ENCODE measurements at regions not wholly inside any gene's neighbourhood (a gene's known extent, or its start where the extent isn't known, plus 50 kb on each side); places are given as distances from the start of the nearest gene placed in this dataset.

DNA sequence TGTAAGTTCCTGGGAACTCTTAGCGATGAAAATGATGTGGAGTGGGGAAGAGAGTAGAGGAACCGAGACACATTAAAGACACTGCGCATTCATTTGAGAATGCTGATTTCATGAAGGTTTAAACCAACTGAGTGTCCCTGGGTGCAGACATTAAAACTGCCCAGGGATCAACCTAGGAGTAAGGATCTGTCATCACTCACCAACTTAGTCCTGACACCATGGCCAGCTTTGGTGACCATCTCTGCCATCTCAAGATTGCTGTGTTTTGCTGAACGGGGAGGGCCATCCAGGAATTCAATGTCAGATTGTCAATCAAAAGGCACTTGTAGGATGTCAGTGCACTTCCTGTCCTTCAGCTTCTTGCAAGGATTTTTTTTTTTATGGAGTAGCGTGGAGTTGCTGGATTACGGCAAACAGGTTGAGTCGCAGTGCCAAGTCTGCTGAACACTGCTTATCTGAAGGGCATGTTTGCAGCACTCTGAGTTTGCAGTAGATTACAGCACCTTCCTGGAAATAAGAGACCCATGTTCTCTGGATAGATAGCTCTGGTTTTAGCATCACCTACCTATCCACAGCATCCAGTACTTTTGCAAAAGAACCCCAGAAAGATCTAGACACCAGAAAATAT lies 258.1 kb upstream of the IRX3 start:
- TF ChIP-seq, protein P1, sequence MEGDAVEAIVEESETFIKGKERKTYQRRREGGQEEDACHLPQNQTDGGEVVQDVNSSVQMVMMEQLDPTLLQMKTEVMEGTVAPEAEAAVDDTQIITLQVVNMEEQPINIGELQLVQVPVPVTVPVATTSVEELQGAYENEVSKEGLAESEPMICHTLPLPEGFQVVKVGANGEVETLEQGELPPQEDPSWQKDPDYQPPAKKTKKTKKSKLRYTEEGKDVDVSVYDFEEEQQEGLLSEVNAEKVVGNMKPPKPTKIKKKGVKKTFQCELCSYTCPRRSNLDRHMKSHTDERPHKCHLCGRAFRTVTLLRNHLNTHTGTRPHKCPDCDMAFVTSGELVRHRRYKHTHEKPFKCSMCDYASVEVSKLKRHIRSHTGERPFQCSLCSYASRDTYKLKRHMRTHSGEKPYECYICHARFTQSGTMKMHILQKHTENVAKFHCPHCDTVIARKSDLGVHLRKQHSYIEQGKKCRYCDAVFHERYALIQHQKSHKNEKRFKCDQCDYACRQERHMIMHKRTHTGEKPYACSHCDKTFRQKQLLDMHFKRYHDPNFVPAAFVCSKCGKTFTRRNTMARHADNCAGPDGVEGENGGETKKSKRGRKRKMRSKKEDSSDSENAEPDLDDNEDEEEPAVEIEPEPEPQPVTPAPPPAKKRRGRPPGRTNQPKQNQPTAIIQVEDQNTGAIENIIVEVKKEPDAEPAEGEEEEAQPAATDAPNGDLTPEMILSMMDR (IDR thresholded peaks at IDR 0.05), result no peak
- TF ChIP-seq POLR2A (IDR thresholded peaks at IDR 0.05) (no peak), EP300 (IDR thresholded peaks at IDR 0.05) (no peak)
